Fibroblast of skin of right quadriceps (primary cell): ENCODE measurements at regions not wholly inside any gene's neighbourhood (a gene's known extent, or its start where the extent isn't known, plus 50 kb on each side); places are given as distances from the start of the nearest gene placed in this dataset.

Experiments
- DNase-seq: peaks from one replicate; pipeline ENCODE4 v3.0.0-alpha.2; 2013

DNA sequence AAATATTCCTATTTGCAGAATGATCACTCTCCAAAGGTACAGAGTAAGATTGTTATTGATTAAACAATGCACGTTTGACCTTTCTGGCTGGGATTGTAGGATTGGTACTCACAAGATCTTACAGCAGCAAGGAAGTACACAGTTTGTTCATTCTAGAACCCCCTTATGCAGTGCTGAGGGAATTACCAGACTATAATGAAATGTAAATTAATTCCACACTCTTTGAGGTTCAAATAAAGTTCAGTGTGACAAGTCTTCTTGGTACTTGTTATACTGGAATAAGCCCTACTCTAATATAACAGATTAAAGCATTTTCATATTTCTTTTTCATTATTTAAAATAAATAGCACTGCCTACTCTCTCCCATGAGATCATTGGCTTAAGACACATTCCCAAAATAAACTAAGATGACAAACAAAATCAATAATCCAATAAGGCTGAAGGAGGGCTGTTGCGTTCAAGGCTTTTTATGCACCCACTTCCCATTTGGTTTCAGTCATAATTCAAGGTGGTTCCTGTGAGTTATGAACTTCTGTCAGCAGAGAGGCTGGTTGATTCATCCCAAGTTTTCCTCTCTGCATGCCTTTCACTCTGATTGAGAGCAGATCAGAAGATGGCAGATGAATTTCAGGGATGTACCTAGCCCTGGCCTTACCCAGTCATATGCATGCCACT, 881.5 kb downstream of the C6orf118 start:
- DNase-seq, result no peak

DNA sequence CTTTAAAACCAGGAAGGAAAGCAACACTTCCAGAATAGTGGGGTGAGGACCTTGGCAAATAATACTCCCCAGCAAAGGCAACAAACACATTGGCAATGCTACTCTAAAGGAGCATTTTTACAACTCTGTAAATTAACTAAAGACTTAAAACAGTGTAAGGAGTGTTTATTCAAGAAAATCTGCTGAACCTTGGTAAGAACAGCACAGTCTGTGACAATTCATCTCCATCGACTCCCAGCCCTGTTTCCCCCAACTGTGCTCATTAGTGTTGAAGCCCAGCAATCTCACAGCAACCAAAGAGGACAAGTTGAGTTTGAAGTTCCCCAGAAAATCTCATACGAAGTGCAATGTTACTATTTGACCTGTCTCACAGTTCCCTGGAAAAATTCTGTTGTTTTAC, 884.9 kb downstream of the C6orf118 start:
- no peak for DNase-seq

DNA sequence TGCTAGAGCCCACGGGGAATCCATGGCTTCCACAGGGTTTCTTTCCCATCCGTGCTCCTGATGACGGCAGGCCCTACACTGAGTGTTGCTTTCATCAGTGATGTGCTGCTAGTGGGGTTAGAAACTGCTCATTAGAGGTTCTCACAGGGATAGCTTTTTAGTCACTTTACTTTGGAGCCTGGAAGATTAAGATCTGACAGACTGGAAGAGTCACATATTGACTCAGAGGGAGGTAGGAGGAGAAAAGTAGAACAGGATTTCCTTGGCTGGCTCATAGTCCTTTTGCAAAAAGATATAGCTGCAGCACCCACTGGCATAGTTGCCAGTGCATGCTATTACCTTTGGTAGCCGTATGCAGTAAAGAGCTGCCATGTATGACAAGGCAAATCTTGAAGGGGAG, 890.3 kb downstream of the C6orf118 start:
- DNase-seq, result no peak

DNA sequence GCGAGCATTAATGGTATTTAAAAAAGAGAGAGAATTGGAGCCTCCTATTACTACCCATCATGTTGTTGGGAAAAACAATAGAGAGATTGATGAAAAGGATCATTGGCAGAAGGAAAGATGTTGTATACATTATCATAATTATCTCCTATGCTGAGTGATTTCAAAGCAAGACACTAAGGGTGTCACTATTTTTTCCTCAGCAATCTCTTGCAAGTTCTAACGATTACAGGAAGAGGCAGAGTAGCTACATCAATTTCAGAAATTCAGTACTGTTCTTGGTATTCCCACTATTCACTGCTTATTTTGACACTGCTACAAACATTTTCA, 891.2 kb downstream of the C6orf118 start:
- DNase-seq, result no peak

DNA sequence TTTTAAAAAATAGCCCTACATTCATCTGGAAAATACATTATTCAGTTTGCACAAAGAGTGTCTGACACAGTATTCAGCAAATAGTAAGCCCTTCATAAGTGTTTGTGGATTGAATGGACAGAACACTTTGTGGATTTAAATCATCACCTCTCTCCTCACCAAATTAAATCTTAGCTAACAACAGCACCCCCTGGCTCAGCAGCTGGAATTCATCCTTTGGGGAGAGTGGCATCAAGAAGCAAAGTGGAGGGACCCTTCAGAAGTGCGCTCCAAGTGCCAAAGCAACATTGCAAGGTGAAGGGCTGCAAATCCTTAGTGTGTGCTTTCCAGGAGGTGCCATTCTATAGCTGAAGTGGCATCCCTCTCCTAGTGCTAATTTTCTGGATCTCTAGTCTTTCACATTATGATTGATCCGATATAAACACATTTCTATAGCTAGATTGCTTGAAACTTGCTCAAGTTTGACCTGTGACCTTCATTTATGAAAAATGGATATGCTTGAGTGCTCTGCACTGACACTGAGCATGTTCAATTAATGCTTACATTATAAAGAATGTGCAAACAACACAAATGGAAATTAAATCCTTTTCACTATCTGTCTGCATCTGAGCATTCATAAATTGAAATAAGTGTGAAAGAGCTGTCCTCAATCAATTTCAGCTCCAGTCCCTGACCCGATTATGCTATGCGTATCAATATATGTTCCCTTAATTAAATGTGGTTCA, 891.7 kb downstream of the C6orf118 start:
- DNase-seq, result no peak

DNA sequence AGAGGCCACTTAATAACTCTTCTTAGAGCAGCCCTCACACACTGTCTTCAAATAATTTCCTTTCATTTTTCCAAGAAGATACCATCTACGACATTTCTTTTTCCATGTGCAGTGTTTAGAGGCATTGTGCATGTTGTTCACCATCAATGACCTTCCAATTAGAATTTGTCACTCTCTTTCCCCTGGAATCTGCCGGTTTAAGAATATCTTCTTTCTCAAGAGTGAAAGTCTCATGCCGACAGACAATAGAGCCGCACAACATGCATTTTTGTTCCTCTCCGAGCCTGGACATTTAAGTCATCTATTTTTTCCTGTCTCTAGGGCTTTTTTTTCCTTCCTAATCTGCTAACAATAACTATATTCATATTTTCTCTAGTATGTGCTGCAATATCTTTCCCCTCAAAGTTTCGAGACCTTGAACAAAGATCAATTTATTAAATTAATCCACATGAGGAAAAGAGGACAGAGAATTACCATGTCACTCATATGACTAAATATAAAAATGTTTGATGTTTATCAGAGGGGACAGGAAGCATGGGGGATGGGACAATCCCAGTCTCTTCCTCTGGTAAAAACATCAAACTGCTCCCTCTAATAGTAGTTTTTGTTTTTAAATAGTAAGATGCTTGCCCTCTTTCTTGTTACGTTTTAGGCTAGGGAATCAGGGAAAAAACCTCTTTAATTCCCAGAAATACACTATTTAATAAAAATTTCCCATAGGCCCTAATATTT, 893.4 kb downstream of the C6orf118 start:
- no peak for DNase-seq

DNA sequence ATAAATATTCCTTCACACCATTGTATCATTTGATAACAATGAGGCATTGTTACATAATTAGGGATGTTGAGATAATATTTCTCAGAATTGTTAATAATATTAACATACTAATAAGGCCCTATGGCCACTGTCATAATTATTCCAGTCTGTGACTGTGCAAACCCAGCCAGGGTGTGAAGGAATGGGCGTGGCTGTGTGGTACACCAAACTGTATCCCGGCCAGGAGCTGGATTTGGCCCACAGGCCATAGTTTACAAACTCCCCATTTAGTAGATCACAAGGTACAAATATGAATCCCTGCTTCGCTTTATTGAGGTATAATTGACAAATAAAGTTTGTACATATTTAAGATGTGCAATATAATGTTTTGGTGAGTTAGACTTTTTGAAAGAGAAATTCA, 894.7 kb downstream of the C6orf118 start:
- DNase-seq, result no peak

DNA sequence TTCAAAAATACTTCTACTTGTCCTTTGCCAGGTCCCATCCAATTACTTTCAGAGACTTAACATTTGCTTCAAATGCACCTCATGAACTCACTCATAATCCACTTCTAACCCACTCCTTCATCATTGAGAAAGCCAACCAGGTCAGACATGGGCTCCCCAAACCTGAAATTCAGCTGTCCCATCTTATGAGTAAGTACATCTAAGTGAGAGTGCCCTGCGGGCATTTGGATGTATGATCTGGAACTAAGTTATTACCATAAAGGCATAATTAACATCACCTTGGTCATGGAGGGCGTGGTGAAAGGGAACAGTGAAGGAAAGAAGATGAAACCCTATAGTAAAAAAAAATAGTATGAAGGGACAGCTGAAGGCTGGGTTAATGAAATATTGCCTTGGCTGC, 896.8 kb downstream of the C6orf118 start:
- DNase-seq, result no peak

DNA sequence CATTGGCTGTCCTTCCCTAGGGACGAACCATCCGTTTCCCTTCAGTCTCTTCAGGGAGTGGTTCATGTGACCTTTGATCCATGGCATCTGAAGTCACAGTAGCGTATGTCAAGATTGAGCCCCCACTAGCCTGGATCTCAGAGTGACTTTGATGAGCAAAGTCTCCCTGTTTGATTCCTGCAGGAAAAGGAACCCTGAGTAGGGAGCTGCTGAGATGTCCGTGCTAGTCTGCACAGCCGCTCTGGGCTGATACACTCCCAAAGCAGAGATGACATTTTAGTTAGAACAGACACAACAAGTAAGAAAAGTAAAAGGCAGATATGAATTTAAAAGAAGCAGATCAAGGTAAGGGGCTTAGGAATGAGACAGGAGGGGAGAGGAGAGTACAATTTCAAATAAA, 899.4 kb downstream of the C6orf118 start:
- no peak for DNase-seq

DNA sequence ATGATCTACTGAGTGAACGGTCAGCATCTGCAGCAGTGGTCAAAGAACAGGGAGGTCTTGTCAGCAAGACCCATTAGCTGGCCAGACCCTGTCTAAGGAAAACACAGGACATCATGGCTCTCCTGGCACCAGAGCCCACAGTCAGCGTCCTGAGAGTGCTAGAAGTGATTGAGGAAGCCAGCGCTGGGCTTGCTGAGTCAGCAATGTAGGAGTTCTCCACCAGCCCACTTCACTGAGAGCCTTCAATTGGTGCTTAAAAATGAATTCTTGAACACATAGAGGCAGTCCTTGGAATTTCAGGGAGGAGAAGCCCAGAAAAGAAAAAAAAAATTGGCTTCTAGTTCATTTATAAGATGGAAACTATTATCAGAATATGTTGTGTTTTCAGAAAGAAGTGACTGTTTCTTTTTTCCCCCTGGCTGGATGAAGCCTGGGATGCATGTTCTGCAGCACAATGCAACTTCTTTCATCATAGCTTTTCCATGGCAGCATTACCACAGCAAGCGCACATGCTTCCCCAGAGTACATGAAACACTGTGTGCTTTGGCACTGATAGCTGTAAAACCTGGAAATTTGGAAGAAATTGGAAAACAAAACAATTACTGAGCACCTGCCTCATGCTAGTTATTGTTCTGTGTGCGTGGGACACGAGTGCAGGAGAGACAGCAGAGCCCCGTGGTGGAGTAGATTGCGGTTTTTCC, 899.9 kb downstream of the C6orf118 start:
- DNase-seq, result no peak

DNA sequence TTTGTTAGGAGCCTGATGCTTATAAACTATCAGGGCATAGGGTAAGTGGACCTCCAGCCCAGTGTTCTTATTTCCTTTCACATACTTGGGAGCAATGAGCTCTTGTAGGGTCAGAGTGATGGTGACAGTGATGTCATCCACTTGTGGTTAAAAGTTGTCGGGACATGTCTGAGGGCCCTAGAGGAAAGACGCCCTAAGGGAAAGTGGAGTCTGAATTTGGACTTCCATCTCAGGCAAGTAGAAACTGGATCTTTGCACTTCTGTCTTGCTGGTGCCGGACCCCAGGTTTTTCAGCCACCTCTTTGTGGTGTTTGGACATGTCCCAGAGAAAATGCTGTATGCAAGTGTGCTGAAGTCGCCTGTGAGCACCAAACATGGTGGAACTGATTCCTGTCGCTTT, 900.5 kb downstream of the C6orf118 start:
- no peak for DNase-seq

DNA sequence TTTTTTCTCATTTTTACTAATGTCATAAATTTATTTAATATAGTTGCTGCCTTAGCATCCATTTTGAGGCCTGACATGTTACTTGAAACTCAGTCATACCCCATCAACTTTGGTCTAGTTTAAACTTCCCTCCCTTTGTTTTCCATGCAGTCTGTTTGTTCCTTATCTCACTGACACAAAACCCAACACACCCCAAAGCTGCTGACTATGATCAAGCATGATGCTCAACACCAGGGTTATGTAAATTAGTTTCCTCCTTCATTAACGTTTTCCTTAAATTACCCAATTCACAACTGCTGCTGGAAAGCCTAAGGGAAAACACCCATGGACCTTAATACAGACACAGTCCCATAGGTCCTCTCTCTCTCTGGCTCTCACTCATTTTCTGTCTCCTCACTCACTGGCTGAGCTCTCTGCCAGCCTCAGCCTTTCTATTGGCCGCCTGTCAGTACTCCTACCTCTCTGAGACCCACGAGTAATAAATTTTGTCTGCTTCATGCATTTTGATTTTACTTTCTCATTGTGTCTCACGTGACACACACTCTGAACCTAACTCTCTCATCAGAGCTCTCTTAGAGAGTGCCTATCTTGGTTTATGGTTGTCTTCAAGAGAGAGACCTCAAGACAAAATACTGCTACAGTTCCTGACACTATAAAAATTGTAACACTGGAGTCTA, 904.5 kb downstream of the C6orf118 start:
- DNase-seq, result no peak

DNA sequence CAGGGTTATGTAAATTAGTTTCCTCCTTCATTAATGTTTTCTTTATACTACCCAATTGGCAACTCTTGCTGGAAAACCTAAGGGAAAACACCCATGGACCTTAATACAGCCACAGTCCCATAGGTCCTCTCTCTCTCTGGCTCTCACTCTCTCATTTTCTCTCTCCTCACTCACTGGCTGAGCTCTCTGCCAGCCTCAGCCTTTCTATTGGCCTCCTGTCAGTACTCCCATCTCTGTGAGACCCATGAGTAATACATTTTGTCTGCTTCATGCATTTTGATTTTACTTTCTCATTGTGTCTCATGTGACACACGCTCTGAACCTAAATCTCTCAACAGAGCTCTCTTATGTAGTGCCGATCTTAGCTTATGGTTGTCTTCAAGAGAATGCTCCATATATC, 907.5 kb downstream of the C6orf118 start:
- DNase-seq, result no peak

DNA sequence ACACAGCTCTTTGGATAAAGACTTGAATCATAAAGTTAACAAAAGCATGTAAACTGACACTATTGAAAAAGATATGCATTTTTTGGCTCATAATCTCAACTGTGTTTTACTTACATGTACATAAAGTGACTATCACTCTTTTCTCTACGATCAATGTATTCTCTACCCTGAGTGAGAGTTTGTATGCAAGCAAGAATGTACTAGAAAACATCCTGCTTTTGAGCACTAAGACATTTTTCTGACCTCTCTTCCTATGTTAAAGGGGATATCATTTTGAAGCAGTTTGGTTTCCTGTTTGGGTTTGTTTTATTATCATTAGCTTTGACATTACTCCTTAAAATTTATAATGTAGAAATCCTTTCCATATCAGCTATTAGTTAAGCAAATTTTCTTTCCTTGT, 910.8 kb downstream of the C6orf118 start:
- no peak for DNase-seq

DNA sequence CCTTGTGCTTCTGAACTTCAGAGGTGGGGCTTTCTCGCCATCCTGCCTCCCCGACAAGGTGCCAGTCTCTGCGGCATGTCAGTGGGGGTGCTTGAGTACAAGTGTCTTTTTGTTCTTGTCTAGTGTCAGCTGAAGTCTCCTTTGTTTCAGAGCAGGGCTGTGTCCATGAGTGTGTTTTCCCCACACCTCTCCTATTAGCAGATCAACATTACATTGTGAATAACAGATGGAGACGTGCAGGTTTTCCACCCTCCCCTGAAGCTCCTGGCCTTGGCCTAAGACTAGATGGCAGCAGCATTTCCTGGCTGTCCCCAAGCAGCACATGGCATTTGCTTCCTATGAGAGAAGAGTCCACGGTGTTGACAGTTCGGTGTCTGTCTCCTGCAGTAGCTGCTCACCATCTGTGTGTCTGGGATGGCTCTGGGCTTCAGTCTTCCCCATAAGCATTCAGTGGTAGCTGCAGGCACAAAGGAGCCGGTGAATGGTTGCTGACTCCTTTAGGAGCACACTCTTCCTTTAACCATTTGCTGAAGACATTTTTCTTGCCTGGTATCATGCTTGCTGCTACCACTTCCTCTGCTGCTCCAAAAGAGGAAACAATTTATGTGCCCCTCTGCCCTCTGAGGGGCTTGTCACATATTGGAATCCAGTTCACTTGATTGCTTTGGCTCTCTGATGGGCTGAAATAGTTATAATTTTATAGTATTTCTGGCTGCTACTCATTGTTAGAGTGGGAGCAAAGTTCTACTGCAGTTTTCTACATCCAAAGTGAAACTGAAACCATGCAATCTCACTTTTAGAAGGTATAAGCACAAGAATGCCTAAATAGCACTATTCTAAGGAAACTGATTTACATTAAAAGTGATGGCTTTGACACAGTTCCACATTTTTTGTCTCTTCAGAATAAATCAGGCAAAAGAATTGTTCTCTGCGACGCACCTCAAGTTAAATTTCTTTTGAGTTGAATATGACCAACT, 913.0 kb downstream of the C6orf118 start:
- peak; percentile 8 for DNase-seq

DNA sequence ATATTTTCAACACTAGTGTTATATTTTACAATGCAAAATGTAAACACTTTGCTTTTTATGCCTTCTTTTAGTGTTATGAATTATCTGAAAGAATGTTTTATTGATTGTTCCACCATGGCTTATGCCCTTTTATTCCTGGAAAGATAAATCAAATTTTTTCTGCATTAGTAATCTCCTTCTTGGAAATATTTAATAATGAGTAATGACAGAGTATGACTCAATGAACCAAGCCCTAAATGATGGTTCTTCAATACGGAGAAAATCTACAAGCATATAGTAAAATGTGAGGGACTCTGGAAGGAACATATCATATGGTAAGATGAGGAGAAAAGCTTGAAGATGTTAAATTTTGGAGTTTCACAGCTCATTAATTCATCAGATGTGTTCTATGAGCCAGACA, 929.6 kb downstream of the C6orf118 start:
- peak; percentile 28 for DNase-seq

DNA sequence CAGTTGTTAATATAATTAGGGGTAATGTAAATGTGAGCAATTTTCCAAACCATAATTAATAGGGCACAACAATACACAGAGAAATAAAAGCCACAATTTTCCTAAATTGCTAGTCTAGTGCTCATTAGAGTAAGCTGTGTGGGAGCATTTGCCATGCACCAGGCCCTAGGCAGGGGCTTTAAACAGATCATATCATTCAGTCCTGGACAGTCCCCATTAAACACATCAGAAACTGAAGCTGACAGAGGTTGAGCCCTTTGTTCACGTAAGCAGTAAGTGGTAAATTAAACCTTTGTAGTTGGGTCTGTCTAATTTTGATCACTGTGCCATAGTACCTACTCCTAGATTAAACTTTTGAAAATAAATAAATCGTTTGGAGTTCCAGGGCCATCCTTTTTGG, 931.1 kb downstream of the C6orf118 start:
- no peak for DNase-seq

DNA sequence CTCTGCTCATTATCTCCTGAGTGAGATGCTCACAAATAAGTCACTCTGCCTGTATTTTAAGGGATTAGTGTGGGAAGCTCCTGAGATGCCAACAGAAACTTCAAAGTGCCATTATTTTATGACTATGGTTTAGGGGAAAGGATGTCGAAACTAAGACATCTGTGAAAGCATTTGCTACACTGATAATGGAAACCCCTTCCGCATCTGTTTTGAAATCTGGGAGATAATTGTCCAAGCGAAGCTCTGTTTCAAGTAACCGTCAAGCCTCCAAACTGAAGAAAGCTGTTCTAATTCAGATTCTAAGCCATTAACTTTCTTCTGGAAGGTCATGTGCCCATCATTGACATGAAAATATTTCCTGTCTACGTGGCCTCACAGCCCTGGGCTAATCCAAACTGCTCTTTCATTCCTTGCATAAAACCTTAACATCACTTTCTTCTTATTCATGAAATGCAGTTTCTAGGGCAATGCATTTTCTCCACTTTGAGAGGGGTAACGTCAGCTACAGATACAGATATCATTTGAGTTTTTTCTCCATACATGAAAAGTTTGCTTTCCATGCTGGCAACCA, 932.0 kb downstream of the C6orf118 start:
- no peak for DNase-seq

DNA sequence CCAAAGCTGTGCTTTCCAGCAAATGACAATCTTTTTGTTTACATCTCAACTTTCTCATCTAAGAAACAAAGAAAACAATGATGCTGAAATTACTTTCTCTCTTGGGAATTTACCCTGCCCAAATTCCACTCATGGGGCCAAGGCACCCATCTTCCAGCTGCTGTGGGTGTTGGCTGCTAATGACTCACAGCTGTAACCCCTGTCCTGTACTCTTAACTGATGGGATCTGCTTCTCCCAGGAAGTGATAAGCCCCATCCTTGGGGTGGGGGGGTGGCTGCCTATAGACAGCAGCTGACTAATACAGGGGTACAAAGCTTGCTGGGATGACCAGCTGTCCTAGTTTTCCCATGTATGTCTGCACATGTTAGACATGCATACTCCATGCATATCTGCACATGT, 938.6 kb downstream of the C6orf118 start:
- DNase-seq, result no peak

DNA sequence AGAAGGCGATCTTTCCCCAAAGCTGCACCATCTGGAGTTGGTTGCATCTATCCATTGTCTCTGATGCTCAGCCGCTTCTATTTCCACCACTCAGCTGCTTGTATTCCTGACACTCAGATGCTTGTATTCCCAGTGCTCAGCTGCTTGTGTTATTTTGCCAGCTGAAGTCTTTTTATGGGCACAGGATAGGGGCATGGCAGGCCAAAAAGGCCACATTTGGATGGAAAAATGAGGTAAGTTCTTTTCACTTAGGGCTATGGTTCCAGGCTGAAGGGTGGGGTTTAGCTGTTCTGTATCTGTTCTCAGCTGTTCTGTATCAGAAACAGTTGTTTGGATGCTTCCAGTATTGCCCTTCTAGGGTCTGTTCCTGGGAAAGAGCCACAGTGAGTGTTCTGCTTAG, 944.9 kb downstream of the QKI start:
- no peak for DNase-seq

DNA sequence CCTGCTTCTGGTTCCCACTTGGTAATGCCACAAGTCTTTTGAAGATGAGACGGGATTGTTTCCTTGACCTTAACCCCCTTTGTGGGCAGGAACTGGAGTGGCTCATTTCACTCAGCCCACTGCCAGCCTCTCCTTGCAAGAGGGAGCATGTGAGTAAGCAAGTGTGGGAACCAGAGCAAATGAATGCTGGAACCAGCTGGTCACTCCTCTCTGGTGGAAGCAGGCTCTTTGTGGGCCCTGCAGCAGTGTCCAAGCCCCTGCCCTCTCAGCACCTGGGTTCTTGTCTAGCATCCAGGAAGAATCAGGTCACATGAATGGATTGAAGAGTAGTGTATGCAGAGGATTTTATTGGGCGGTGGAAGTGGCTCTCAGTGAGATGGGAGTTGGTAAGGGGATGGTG, 944.5 kb downstream of the QKI start:
- DNase-seq, result no peak

DNA sequence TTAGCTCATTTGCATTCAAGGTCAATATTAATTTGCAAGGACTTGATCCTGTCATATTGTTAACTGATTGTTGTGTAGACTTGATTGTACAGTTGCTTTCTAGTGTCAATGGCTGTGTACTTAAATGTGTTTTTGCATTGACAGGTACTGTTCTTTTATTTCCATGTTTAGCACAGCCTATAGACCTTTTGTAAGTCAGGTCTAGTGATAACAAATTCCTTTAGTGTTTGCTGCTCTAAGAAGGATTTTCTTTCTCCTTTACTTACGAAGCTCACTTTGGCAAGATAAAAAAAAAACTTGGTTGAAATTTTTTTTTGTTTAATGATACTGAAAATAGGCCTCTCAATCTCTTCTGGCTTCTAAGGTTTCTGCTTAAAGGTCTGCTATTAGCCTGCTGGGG, 942.3 kb downstream of the QKI start:
- DNase-seq, result no peak
